WI38 (cell line): ENCODE measurements at regions not wholly inside any gene's neighbourhood (a gene's known extent, or its start where the extent isn't known, plus 50 kb on each side); places are given as distances from the start of the nearest gene placed in this dataset.

Source experiments
- H3K4me3 ChIP-seq: 2 replicates; pipeline ENCODE4 v1.5.1; 2011; ENCODE audit warnings: low read depth, mild to moderate bottlenecking, control low read depth, low read length
- TF ChIP-seq, protein P1 (sequence below): IDR thresholded peaks from 2 replicates; pipeline ENCODE4 v1.5.1; 2012; ENCODE audit warnings: low read depth, mild to moderate bottlenecking, control low read depth, low read length

GRCh38 chr6:92024881-92025280 is 1394.5 kb downstream of the EPHA7 start:
- no peak overlapping the region for H3K4me3 ChIP-seq

GRCh38 chr6:92024110-92024509 is 1395.2 kb downstream of the EPHA7 start:
- TF ChIP-seq, protein P1, sequence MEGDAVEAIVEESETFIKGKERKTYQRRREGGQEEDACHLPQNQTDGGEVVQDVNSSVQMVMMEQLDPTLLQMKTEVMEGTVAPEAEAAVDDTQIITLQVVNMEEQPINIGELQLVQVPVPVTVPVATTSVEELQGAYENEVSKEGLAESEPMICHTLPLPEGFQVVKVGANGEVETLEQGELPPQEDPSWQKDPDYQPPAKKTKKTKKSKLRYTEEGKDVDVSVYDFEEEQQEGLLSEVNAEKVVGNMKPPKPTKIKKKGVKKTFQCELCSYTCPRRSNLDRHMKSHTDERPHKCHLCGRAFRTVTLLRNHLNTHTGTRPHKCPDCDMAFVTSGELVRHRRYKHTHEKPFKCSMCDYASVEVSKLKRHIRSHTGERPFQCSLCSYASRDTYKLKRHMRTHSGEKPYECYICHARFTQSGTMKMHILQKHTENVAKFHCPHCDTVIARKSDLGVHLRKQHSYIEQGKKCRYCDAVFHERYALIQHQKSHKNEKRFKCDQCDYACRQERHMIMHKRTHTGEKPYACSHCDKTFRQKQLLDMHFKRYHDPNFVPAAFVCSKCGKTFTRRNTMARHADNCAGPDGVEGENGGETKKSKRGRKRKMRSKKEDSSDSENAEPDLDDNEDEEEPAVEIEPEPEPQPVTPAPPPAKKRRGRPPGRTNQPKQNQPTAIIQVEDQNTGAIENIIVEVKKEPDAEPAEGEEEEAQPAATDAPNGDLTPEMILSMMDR = no peak
- H3K4me3 ChIP-seq = no peak overlapping the region

More at GRCh38 chr6:92024881-92025280, 1394.5 kb downstream of the EPHA7 start:
- TF ChIP-seq, protein P1 = no peak

DNA sequence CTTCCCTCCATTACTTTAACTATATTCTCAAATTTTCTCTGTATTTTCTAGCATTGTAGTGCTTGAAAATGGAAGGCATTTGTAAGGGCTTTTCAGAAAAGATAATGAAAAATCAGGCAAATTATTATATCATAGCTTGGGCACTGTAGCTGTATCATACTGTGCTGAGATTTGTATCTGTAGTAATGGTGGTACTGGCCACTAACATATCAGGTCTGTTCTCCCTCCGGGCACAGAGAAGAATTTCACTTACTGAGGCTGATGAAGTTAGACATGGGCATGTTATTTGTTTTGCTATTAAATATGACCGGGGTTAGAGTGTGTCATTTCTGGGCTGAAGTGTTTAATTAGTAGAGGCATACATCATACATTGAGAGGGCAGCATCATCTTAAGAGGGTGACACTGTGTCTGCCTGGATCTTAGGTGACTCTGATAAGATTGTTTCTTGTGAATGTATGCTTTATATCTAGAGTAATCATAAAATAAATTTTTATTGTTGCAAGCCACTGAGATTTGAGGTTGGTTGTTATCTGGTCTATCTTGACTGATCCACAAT is 1395.9 kb downstream of the EPHA7 start:
- TF ChIP-seq, protein P1 = no peak
- no peak overlapping the region for H3K4me3 ChIP-seq

GRCh38 chr6:92011681-92012245 is 1407.6 kb downstream of the EPHA7 start:
- TF ChIP-seq, protein P1 = no peak
- no peak overlapping the region for H3K4me3 ChIP-seq

- TF ChIP-seq, protein P1 = no peak
- no peak overlapping the region for H3K4me3 ChIP-seq
Observed at GRCh38 chr6:92008757-92009502, 1410.4 kb downstream of the EPHA7 start.

- no peak overlapping the region for H3K4me3 ChIP-seq
- TF ChIP-seq, protein P1 = no peak
Observed at GRCh38 chr6:92000112-92000511, 1413.2 kb upstream of the MAP3K7 start.

GRCh38 chr6:91994787-91995186 is 1407.9 kb upstream of the MAP3K7 start:
- H3K4me3 ChIP-seq = no peak overlapping the region
- TF ChIP-seq, protein P1 = no peak
